B cell (primary cell): ENCODE measurements at regions not wholly inside any gene's neighbourhood (a gene's known extent, or its start where the extent isn't known, plus 50 kb on each side); places are given as distances from the start of the nearest gene placed in this dataset.

ENCODE experiments used
- EZH2 ChIP-seq: IDR thresholded peaks from 2 replicates; pipeline ENCODE4 v1.6.1; 2012; ENCODE audit warnings: borderline replicate concordance, low read depth, mild to moderate bottlenecking, moderate library complexity, low read length; ENCODE audit not compliant: insufficient read depth, poor library complexity, severe bottlenecking
- TF ChIP-seq, protein P1 (sequence below): fragments of 200-600 bp; IDR thresholded peaks from one replicate; pipeline ENCODE4 v1.8.0; 2022; ENCODE audit warnings: antibody characterized with exemption, mild to moderate bottlenecking

DNA sequence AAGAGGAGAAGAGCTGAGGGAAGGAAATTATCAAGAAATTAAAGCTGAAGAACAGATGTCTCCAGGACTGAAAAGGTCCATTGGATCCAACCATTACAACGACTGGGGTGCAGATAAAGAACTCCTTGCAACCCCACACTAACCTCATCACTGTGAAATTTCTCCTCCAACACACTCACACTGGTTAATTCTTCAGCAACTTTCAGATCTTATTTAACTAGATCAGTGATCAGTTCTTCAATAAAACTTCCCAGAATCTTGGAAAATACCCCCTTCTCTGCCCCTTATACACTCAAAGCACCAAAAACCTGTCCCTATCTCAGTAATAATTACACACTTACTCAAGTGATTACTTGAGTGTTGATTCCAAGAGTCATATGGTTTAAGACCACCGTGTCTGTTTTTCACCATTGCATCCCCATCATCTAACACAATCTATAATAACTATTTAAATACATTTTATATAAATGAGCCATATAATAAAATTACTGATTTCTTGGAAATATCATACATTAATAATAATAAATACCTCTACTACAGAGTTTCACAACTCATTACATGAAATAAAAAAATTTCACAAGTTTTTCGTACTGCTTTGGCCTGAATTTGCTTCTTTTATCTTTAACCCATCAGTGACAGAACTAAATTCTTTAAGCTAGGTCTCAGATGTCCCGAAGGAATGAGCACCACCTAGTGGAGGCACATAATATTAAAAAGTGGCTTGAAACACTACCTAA lies 123.7 kb downstream of the MPP7 start:
- TF ChIP-seq EZH2 = no peak
- TF ChIP-seq, protein P1, sequence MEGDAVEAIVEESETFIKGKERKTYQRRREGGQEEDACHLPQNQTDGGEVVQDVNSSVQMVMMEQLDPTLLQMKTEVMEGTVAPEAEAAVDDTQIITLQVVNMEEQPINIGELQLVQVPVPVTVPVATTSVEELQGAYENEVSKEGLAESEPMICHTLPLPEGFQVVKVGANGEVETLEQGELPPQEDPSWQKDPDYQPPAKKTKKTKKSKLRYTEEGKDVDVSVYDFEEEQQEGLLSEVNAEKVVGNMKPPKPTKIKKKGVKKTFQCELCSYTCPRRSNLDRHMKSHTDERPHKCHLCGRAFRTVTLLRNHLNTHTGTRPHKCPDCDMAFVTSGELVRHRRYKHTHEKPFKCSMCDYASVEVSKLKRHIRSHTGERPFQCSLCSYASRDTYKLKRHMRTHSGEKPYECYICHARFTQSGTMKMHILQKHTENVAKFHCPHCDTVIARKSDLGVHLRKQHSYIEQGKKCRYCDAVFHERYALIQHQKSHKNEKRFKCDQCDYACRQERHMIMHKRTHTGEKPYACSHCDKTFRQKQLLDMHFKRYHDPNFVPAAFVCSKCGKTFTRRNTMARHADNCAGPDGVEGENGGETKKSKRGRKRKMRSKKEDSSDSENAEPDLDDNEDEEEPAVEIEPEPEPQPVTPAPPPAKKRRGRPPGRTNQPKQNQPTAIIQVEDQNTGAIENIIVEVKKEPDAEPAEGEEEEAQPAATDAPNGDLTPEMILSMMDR = peak; percentile 93
